ENCODE measurements at regions not wholly inside any gene's neighbourhood (a gene's known extent, or its start where the extent isn't known, plus 50 kb on each side); places are given as distances from the start of the nearest gene placed in this dataset.
A peak's percentile ranks its signal among the peaks of the same experiment; 100 is the strongest.

- peak overlapping the region; percentile 97 for H3K27ac Mint-ChIP-seq (ENCODE audit: unreplicated experiment)
- no peak for DNase-seq (ENCODE audit: low read depth)
- H3K27me3 Mint-ChIP-seq (ENCODE audit: low read depth, unreplicated experiment), result no peaks in the 10 kb centered on the region
- H3K4me1 Mint-ChIP-seq (ENCODE audit: low read depth, unreplicated experiment), result peaks cover 22% of the 10 kb centered on the region
- Histone ChIP-seq H4K20me1 (ENCODE audit: insufficient read depth, low read length) (no peaks in the 10 kb centered on the region), H3K27ac (ENCODE audit: low read depth, low read length) (peak overlapping the region; percentile 82), H3K79me2 (ENCODE audit: insufficient read depth, low read length) (no peaks in the 10 kb centered on the region), H3K4me2 (ENCODE audit: low read length) (peak overlapping the region; percentile 71), H3K9ac (ENCODE audit: low read length) (peak overlapping the region; percentile 72), H3K27me3 (ENCODE audit: insufficient read depth, low read length) (no peaks in the 10 kb centered on the region), H3K36me3 (ENCODE audit: insufficient read depth, low read length) (no peaks in the 10 kb centered on the region), H3K9me3 (ENCODE audit: insufficient read depth, low read depth, low read length) (no peaks in the 10 kb centered on the region), H3K4me3 (ENCODE audit: insufficient read depth, low read depth, low read length) (no peak overlapping the region), H2AFZ (ENCODE audit: low read depth, low read length) (peak overlapping the region; percentile 50), H3K4me1 (ENCODE audit: insufficient read depth, low read length) (peaks cover 33% of the 10 kb centered on the region)
- TF ChIP-seq EZH2 (IDR thresholded peaks at IDR 0.05; ENCODE audit: insufficient read depth, low read length) (no peak), CTCF (IDR thresholded peaks at IDR 0.05; ENCODE audit: insufficient read depth, low read depth, low read length) (no peak)
- H3K4me3 Mint-ChIP-seq (ENCODE audit: unreplicated experiment), result no peak overlapping the region
- no peaks in the 10 kb centered on the region for H3K36me3 Mint-ChIP-seq (ENCODE audit: low read depth, unreplicated experiment)
- H3K9me3 Mint-ChIP-seq (ENCODE audit: unreplicated experiment), result no peaks in the 10 kb centered on the region
- FAIRE-seq, result no peak
These were observed 93.1 kb upstream of the HIVEP1 start for GRCh38 chr6:11918739-11919605.

- Histone ChIP-seq H3K9ac (ENCODE audit: low read length) (peak overlapping the region; percentile 72), H3K27me3 (ENCODE audit: insufficient read depth, low read length) (no peaks in the 10 kb centered on the region), H2AFZ (ENCODE audit: low read depth, low read length) (peak overlapping the region; percentile 50), H3K4me2 (ENCODE audit: low read length) (peak overlapping the region; percentile 71), H4K20me1 (ENCODE audit: insufficient read depth, low read length) (no peaks in the 10 kb centered on the region), H3K36me3 (ENCODE audit: insufficient read depth, low read length) (no peaks in the 10 kb centered on the region), H3K4me3 (ENCODE audit: insufficient read depth, low read depth, low read length) (no peak overlapping the region), H3K4me1 (ENCODE audit: insufficient read depth, low read length) (peaks cover 33% of the 10 kb centered on the region), H3K9me3 (ENCODE audit: insufficient read depth, low read depth, low read length) (no peaks in the 10 kb centered on the region), H3K79me2 (ENCODE audit: insufficient read depth, low read length) (no peaks in the 10 kb centered on the region), H3K27ac (ENCODE audit: low read depth, low read length) (peak overlapping the region; percentile 82)
- DNase-seq (ENCODE audit: low read depth) (peak; percentile 94), FAIRE-seq (no peak)
- Mint-ChIP-seq H3K9me3 (ENCODE audit: unreplicated experiment) (no peaks in the 10 kb centered on the region), H3K4me1 (ENCODE audit: low read depth, unreplicated experiment) (peaks cover 25% of the 10 kb centered on the region), H3K36me3 (ENCODE audit: low read depth, unreplicated experiment) (no peaks in the 10 kb centered on the region), H3K4me3 (ENCODE audit: unreplicated experiment) (no peak overlapping the region), H3K27ac (ENCODE audit: unreplicated experiment) (peak overlapping the region; percentile 97), H3K27me3 (ENCODE audit: low read depth, unreplicated experiment) (no peaks in the 10 kb centered on the region)
- TF ChIP-seq EZH2 (IDR thresholded peaks at IDR 0.05; ENCODE audit: insufficient read depth, low read length), result no peak
- TF ChIP-seq CTCF (IDR thresholded peaks at IDR 0.05; ENCODE audit: insufficient read depth, low read depth, low read length), result no peak
These were observed 94.0 kb upstream of the HIVEP1 start for GRCh38 chr6:11917951-11918738.
